GM12875 (cell line): ENCODE measurements at regions not wholly inside any gene's neighbourhood (a gene's known extent, or its start where the extent isn't known, plus 50 kb on each side); places are given as distances from the start of the nearest gene placed in this dataset.

Source experiments
- H3K4me3 ChIP-seq: one replicate; pipeline ENCODE4 v1.5.1; 2011; ENCODE audit warnings: low read depth, low read length, control low read depth
- CTCF ChIP-seq: IDR thresholded peaks from 2 replicates; pipeline ENCODE4 v1.5.1; 2011; ENCODE audit warnings: low read depth, mild to moderate bottlenecking, control low read depth, inconsistent platforms, low read length, moderate library complexity, borderline replicate concordance; ENCODE audit not compliant: insufficient read depth

GRCh38 chr6:96302991-96303390 is 218.6 kb upstream of the UFL1 start:
- TF ChIP-seq CTCF: no peak

GRCh38 chr6:96304997-96305396 is 216.6 kb upstream of the UFL1 start:
- no peak overlapping the region for H3K4me3 ChIP-seq
- TF ChIP-seq CTCF: no peak

More at GRCh38 chr6:96302991-96303390, 218.6 kb upstream of the UFL1 start:
- no peak overlapping the region for H3K4me3 ChIP-seq

- no peak for TF ChIP-seq CTCF
- no peak overlapping the region for H3K4me3 ChIP-seq
Measured at GRCh38 chr6:96330884-96331283, 190.7 kb upstream of the UFL1 start.

GRCh38 chr6:96340164-96340563 is 181.4 kb upstream of the UFL1 start:
- TF ChIP-seq CTCF: no peak
- no peak overlapping the region for H3K4me3 ChIP-seq

- TF ChIP-seq CTCF: no peak
Measured at GRCh38 chr6:96345501-96345900, 176.1 kb upstream of the UFL1 start.

GRCh38 chr6:96381246-96381645 is 140.4 kb upstream of the UFL1 start:
- no peak for TF ChIP-seq CTCF
- no peak overlapping the region for H3K4me3 ChIP-seq

More at GRCh38 chr6:96345501-96345900, 176.1 kb upstream of the UFL1 start:
- H3K4me3 ChIP-seq: no peak overlapping the region

GRCh38 chr6:96391776-96392360 is 129.7 kb upstream of the UFL1 start:
- TF ChIP-seq CTCF: no peak
- no peak overlapping the region for H3K4me3 ChIP-seq
